GM19468 (cell line): ENCODE measurements at regions not wholly inside any gene's neighbourhood (a gene's known extent, or its start where the extent isn't known, plus 50 kb on each side); places are given as distances from the start of the nearest gene placed in this dataset.

ENCODE experiments used
- ATAC-seq: cut with Tn5 transposase; IDR thresholded peaks from one replicate; pipeline ENCODE4 v1.9.1; 2021; ENCODE audit warnings: mild to moderate bottlenecking, moderate library complexity, moderate number of reproducible peaks; ENCODE audit not compliant: unreplicated experiment; ENCODE audit errors: extremely low read depth

DNA sequence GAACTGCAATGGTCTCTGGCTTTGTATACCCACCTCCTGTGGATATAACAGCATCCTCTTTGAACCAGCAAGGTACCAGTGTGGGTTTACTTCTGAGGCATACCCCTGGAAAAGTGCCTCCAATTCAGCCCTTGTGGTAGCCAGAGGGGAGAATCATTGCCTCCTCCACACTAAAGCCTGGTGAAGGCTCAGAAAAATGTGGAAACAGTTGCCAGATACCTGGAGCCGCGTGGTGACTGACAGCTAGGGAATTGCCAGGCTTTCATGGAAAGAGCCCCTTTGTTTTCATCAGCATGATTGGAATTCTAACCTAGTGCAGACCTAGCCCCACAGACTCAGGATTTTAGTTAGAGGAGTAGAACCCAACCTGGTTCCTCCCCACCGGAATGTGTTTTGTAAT lies 168.6 kb upstream of the KLF3 start:
- ATAC-seq, result no peak

DNA sequence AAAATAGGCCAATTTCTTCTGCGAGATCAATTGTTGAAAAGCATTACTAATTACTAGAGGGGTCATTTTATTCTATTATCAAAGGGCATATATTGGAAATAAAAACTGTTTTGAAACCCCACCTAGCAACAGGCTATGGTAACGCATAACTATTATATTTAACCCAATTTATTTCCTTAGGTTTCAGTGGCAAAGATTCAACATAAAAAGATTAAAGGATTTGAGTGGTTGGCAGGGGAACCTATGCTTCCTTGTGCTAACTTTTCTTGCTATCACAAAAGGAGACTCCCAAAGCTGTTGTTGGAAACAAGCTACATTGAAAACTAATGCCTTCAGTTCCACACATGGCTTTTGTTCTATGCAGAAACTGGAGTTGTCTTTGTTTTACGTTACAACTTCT lies 166.9 kb upstream of the KLF3 start:
- ATAC-seq, result no peak

DNA sequence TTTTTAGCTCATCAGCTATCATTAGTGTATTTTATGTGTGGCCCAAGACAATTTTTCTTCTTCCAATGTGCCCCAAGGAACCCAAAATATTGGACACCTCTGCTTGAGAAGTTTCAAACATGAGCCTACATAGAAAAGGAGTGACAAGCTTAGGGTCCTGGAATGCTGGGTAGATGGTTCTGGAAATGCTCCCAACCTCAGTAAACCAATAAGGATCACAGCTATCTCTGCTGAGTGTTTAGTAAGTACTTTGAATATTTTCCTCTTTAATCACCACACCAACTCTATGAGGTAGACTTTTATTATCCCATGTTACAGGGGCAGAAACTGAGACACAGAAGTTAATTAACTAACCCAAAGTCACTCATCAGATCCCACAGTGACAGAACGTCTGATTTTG lies 164.9 kb upstream of the KLF3 start:
- ATAC-seq, result no peak

DNA sequence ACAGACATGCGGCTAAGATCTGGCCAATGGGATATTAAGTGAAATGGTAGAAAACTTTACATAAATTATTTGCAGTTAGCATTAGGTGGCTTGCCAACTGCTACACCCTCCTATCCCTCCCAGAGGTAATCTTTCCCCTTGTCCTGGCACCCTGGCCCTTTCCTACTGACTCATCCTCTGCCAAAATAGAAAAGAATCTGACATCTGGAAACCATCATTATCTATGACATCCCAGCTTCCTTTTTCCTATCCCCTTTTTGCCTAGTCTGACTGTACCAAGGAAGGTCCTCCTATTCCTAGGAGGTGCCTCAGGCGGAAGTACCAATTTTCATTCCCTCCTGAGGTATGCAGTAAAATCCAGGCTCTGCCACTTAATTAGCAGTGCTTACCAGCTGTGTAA lies 163.6 kb upstream of the KLF3 start:
- no peak for ATAC-seq

DNA sequence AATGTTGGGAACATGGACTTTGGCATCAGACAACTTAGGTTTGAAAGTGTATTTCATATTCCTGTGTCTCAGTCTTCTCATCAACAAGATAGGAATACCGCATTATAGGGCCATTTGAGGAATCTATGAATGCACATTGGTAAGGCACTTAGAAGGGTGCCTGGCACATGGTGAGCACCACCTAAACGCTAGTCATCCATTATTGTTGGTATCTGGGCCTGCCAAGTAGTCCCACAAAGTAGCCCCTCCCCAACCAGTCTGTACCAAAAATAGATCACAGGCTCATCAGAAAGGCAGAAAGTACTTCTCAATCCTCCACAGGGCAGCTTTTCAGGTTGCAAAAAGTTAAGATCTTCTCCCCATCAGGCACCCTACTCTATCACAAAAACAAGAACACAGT lies 162.3 kb upstream of the KLF3 start:
- no peak for ATAC-seq

DNA sequence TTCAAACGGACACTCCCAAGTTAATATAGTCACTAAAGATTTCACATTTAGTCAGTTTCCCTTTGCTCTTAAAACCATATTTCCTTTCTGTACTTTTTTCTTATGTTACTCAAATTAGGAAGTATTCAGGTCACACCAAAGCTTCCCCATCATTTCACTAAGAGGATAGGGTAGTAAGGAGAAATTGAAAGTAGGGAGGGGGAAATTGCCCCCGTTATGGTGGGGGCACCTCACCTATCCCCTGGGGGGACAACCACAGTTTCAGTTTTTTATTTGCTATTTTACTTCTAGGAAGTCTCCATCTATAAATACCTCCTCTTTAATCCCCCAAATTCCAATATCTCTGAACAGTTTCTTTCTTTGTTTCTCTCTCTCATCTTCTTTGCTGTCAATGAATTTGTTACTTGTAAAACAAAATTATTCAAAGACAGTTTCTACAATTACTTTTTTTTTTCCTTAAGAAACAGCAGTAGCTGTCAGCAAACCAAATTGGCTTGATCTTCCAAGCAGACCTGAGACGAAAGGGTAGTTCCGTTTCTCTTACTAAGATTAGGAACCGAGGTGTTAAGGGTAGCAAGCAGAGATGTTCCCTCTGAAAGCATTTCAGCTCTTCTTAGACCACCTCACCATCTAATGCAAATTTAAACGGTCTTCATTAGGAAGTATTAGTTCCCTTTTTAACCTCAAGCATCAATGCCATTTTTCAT lies 160.2 kb upstream of the KLF3 start:
- peak; percentile 83 for ATAC-seq

DNA sequence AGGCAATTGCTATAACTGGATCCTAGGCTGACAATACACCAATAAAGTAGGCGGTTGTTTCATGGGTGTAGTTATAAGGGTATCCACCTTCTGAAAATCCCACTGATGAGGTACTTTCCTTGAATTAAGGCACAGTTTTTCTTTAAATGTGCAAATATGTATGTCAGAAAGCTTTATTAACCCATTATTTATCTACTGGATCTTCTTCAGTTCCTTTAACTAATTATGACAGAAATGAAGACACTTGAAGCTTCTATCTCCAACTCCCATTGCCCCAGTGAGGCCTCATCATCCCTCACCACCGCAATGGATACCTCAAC lies 159.6 kb upstream of the KLF3 start:
- ATAC-seq, result no peak

DNA sequence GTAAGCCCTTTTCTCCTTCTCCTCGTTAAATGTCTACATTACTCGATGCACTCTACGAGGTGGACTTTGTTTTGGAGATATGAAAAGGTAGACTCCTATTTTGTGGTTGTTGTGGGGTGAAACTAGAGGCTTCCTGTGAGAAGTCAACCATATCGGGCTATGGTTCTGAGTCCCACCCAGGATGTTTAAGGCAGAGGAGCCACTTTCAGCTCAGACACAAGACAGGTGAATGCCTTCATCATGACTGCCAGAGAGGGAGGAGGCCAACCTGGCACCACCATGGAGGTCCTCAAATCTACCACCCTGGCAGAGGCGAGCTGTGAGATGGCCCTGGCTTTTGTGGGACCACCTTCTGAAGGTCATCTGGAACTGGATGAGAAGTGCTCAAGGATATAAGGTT lies 154.4 kb upstream of the KLF3 start:
- no peak for ATAC-seq

DNA sequence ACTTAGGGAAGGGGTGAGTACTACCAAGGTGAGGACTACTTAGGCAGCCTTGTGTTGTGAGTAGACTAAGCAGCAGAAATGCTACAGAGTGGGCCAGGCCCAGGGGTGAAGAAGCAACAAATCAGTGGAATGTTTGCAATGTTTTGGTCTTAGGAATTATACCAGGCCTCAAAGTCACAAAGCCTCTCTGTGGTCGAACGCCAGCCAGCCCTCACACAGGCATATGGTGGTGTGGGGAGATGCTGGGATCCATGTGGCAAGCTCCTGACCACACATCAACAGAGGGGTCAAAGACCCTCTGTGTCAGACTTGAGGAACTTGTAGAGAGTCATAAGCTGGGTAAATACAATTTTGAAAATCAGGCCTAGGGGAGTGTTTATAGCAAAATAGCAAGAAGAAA lies 153.8 kb upstream of the KLF3 start:
- ATAC-seq, result no peak

DNA sequence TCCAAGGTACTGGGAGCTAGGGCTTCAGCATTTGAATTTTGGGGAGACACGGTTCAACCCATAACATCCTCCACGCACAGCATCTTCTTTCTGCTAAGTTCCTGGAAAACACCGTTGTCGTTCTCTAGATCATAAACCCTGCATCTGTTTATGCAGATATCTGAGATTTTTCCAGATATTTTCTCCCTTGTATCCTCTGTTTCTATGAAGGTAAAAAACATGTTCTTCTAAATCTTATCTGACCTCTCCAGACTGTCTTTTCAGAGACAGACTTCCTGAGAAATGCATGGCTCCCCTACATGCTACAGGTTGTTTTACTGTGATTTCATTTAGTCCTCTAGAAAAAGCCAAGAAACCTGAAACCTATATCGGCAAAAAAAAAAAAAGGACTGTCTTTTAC lies 152.3 kb upstream of the KLF3 start:
- ATAC-seq, result no peak

DNA sequence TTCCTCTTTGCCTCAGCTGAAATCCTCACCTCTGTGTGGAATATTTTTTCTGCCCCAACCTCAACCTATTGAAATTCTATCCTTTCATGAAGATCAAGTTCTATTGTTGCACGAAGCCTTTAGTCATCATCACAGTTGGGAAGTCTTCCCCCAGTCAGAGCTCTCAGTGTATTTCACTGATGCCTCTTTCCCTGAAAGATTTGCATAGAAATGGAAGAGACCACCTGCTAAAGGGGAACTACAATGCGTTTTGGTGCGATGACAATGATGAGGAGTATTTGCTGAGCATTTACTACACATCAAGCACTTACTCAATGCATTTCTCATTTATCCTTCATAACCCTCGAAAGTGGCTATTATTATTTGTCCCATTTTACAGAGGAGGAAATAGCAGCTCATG lies 151.2 kb upstream of the KLF3 start:
- no peak for ATAC-seq

DNA sequence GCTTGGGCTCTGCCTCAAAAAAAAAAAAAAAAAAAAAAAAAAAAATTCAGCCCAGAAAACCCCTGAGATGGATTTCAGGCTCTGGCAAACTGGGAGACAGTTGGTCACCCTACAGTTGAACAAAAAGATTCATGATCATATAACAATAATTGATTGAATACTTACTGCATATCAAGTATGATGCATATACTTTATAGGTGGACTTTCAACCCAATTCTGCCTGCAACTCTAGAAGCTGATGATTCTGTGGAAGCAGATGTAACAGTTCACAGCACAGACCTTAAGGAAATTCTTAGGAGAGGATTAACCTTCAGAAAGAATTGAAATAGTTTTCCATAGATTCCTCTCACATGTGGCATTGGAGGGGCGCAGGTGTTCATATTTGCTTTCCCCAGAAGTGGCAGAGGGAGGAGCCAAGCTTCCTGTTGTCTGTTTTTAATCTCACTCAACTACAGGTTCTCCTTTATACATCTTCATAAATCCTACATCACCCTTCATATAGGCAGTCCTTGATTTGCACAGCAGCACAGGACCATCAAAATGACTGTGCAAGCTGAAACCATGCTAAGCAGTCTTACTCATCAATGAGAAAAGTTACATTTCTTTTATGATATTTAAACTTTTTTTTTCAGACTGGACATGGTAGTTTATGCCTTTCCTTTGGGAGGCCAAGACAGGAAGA lies 149.4 kb upstream of the KLF3 start:
- no peak for ATAC-seq

DNA sequence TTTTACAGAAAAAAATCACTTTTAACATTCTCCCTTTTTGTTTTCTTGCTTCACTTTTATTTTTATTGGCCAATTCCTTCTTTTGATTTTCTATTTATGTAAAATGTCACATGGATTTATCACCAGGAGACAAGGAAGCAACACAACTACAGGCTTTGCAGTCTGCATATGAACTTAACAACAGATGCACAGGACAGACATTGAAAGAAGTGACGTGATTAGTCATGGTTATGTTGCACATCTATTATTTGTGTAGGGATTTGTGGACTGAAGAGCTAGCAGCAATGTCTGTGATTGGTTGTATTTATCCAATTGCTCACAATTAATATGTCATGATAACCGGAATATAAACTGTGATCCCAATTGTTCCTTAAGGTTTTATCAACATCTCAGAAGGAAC lies 147.8 kb upstream of the KLF3 start:
- ATAC-seq, result no peak

DNA sequence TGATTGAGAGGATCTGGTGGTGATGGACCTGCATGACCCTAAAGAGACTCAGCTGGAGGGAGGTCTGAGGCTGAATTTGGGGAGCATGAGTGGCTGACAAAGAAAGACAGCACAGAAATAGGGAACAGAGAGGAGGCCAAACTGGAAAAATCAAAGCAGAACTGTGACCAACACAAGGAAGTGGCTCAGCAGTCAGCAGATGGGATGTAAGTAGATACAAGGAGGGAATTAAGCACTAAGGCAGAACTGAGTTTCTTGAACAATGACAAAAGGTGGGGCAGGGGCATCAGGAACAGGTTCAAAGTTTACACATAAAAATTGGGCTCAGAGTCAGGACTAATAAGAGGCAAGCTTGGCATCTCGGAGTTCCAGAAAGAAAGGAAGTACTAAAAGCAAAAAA lies 144.3 kb upstream of the KLF3 start:
- no peak for ATAC-seq

DNA sequence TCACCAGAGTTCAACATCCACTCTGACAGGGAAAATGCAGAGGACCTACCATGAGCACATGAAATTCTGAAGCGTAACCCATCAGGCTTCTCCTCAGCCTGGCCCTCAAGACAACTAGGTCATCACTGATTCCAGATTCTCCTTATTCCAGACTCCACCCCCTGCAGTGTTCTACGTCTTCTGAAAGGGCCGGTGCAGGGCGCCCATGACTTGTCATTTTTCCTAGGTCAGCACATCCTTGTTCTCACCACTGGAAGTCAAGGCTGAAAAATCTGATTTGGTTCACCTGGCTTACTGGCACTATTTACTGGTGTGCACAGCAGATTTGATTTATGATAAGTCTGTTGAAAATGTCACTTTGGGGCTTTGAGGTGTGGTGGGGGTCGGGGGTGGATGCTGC lies 140.9 kb upstream of the KLF3 start:
- ATAC-seq, result no peak

DNA sequence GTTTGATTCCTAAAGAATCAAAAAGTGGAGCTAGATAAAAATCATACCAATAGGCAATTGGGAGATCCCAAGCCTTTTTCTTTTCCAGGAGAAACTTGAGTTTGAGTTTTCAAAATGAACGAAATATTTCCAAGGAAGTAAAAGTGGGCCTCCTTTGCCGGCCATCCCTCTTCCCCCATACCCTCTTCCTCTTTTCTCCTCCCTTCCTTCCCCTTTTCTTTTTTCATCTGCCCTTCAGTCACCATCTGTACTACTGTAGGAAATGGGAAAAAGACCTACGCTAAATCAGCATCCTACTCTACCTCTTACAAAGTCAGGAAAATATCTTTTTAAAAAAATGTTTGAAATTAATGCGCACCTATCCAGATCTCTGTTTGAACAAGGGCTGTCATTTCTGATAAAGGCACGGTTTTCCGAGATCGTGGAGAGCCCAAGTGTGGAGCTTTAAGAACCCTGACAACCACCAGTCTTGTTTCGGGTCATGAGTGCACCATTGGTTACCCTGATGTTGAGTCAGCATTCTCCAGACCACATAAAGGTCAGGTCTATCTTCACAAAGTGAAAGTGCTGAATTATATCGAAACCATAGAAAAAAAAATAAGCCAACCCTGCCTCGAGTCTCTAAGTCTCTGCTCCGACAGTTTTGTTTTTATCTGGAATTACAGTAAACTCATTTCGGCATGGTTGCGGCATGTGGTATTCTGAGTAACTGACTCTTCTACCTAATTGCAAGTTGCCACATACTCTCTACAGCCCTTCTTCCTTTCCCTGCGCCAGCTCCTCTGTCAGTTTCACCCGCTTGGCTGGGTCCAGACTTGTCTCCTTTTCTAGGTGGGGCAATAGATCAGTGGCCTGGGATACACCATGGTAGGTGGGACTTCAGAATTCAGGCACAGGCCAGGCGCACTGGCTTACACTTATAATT lies 140.2 kb upstream of the KLF3 start:
- peak; percentile 85 for ATAC-seq

DNA sequence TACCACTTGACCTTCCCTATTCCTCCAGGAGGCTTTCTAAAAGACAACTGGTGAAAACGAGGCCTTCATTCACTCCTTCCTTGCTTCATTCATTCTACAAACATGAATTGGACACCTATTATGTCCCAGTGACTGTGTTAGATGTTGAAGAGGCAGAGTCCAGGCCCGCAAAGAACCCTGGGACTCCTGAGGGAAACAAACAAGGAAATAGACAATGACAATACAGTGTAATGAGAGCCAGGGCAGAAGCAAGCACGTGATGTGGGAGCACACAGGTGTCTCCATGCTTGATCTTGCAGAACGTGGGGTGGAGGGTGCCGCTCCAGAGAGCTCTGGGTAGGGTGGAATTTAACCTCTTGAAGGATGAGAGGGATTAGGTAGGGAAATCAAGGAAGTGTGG lies 137.6 kb upstream of the KLF3 start:
- ATAC-seq, result no peak

DNA sequence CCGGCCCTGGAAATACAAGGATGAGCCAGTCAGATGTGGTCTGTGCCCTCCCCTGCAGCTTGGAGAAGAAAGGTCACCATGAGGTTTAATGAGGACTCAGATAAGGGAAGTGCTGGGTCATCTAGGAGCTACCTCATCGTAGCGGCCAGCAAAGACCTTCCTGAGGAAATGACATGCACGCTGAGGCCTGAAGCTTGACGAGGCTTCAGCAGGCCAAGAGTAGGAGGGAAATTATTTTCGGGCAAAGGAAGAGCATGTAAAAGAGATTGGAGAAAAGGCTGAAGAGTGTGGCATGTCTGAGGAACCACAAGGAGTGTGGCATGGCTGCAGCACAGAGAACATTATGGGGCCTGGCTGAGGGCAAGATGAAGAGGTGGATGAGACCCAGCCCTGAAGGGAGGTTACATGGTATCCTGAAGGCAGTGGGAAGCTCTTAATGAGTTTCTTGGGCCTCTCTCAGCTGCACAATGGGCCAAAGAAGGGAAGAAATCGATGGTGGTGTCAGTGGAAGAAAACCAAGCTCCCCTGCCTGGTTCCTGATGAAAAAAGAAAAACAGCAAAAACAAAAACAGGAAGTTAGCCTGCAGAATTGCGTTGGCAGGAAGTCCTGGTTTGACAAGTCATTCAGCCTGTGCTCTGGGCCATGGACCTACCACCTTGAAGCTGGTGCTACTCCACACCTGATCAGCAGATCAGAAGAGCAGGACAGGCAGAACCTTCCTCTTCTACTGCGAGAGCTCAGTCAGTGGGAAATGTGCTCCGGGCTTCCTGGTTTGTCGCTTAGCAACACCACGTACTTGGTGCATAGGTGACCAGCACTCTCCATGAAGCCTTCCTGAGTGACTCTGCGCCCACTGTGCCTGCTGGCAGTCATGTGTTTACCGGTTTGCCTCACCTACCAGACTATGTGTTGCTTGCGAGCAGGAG lies 134.5 kb upstream of the KLF3 start:
- peak; percentile 13 for ATAC-seq

DNA sequence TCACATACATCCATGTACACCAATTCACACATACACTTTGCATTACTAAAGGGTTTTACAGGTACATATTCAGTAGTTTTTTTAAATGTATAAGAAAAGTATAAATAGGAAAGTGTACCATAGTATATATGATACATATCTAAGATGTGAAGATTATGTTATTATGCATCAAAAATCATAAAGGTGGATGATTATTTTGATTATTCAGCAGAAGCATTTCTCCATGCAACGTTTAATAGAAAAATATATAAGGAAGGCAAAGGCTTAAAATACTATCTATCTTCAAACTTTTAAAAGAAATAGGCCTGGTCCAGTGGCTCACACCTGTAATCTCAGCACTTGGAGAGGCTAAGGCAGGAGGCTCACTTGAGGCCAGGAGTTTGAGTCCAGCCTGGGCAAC lies 133.5 kb upstream of the KLF3 start:
- ATAC-seq, result no peak

DNA sequence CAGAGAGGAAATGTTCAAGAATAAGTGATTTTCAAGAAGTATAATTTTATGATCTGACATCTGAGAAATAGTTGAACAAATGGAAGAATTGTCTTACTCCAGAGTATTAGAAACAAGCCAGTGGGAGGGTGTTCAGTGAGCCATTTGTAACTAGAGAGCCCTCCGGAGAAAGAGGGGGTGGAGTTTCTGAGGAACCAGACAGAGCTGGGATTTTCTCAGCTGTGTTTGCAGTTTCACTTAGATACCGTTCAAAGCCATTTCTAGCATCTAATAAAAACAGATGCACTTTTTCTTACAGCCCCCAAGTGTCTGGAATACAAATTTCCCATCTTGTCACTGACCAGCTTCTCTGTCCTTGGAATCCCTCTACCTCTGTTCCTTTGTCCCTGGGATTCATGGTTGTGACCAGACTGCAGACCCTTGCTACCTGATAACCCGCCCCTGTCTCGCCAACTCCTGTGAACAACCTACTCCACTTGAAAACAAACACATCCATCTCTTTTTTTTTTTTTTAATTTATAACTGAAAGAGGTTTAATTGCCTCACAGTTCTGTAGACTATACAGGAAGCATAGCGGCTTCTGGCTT lies 132.8 kb upstream of the KLF3 start:
- no peak for ATAC-seq
